HEK293 (cell line): ENCODE measurements at regions not wholly inside any gene's neighbourhood (a gene's known extent, or its start where the extent isn't known, plus 50 kb on each side); places are given as distances from the start of the nearest gene placed in this dataset.

Experiments
- CTCF ChIA-PET: fragments of 350-600 bp; formaldehyde crosslinking; extraction: SDS; loops from one replicate; lab custom pipeline; 2021; ENCODE audit warnings: antibody characterized with exemption; lab: Yijun Ruan, JAX
- POLR2A ChIA-PET: fragments of 300-600 bp; formaldehyde crosslinking; extraction: SDS; loops from one replicate; lab custom pipeline; 2020; ENCODE audit warnings: antibody characterized with exemption, inconsistent platforms; lab: Yijun Ruan, JAX
- H3K27ac ChIP-seq: fragments of 200-500 bp; sonication (Bioruptor generic); 2 replicates; pipeline ENCODE4 v1.5.1; 2014; ENCODE audit warnings: low read depth, low read length, control low read depth, inconsistent platforms; ENCODE audit errors: extremely low read depth
- H3K36me3 ChIP-seq, 2 experiments: fragments of 200-500 bp in 1 of 2; sonication (Bioruptor generic) in 1 of 2; 1 replicate in 1 of 2; 2 replicates in 1 of 2; pipeline ENCODE4 v1.5.1; 2014 to 2017; ENCODE audit warnings: inconsistent platforms in 2 of 2, low read length in 2 of 2; ENCODE audit not compliant: control insufficient read depth in 2 of 2, insufficient read depth in 1 of 2
- H3K4me1 ChIP-seq: fragments of 200-500 bp; sonication (Bioruptor generic); 2 replicates; pipeline ENCODE4 v1.5.1; 2014; ENCODE audit warnings: mild to moderate bottlenecking, low read length, inconsistent platforms; ENCODE audit not compliant: control insufficient read depth, insufficient read depth
- H3K4me3 ChIP-seq: 2 replicates; pipeline ENCODE4 v1.5.1; 2011; ENCODE audit warnings: low read depth, mild to moderate bottlenecking, control low read depth, low read length, moderate library complexity
- H3K9me3 ChIP-seq: fragments of 200-500 bp; sonication (Bioruptor generic); 2 replicates; pipeline ENCODE4 v1.5.1; 2014; ENCODE audit warnings: low read depth, low read length, inconsistent platforms; ENCODE audit not compliant: control insufficient read depth, insufficient read depth
- GFI1B ChIP-seq: fragments of 450-650 bp; formaldehyde crosslinking; IDR thresholded peaks from 2 replicates; pipeline ENCODE4 v1.5.1; 2016; ENCODE audit warnings: missing biosample characterization, missing genetic modification characterization
- MEIS1 ChIP-seq: sonication (generic); formaldehyde crosslinking; IDR thresholded peaks from 2 replicates; pipeline ENCODE4 v1.8.1; 2022; ENCODE audit warnings: missing genetic modification reagents, mild to moderate bottlenecking, borderline replicate concordance
- PRDM10 ChIP-seq: fragments of 450-650 bp; formaldehyde crosslinking; IDR thresholded peaks from 2 replicates; pipeline ENCODE4 v1.5.1; 2016; ENCODE audit warnings: missing biosample characterization, missing genetic modification characterization
- ZFP69B ChIP-seq: fragments of 450-650 bp; formaldehyde crosslinking; IDR thresholded peaks from 2 replicates; pipeline ENCODE4 v1.5.1; 2016; ENCODE audit warnings: missing biosample characterization, missing genetic modification characterization
- ZNF214 ChIP-seq: fragments of 450-650 bp; formaldehyde crosslinking; IDR thresholded peaks from 2 replicates; pipeline ENCODE4 v1.5.1; 2017; ENCODE audit warnings: missing biosample characterization, mild to moderate bottlenecking, missing genetic modification characterization, borderline replicate concordance
- ZNF223 ChIP-seq: fragments of 450-650 bp; formaldehyde crosslinking; IDR thresholded peaks from 2 replicates; pipeline ENCODE4 v1.5.1; 2016; ENCODE audit warnings: missing biosample characterization, missing genetic modification characterization
- ZNF23 ChIP-seq: fragments of 450-650 bp; formaldehyde crosslinking; IDR thresholded peaks from 2 replicates; pipeline ENCODE4 v1.5.1; 2016; ENCODE audit warnings: missing biosample characterization, missing genetic modification characterization, borderline replicate concordance
- ZNF266 ChIP-seq: fragments of 450-650 bp; formaldehyde crosslinking; IDR thresholded peaks from 2 replicates; pipeline ENCODE4 v1.5.1; 2016; ENCODE audit warnings: missing biosample characterization, missing genetic modification characterization, low read depth
- ZNF280C ChIP-seq: fragments of 450-650 bp; formaldehyde crosslinking; IDR thresholded peaks from 2 replicates; pipeline ENCODE4 v1.5.1; 2016; ENCODE audit warnings: missing biosample characterization, missing genetic modification characterization
- ZNF311 ChIP-seq: fragments of 450-650 bp; formaldehyde crosslinking; IDR thresholded peaks from 2 replicates; pipeline ENCODE4 v1.5.1; 2017; ENCODE audit warnings: missing biosample characterization, missing genetic modification characterization, borderline replicate concordance
- ZNF335 ChIP-seq: fragments of 450-650 bp; formaldehyde crosslinking; conservative IDR thresholded peaks from 2 replicates; pipeline ENCODE4 v1.5.1; 2016; ENCODE audit warnings: missing biosample characterization, missing genetic modification characterization
- ZNF654 ChIP-seq: fragments of 450-650 bp; formaldehyde crosslinking; IDR thresholded peaks from 2 replicates; pipeline ENCODE4 v1.5.1; 2016; ENCODE audit warnings: low read depth, missing biosample characterization, missing genetic modification characterization
- ZNF660 ChIP-seq: fragments of 450-650 bp; IDR thresholded peaks from 2 replicates; pipeline ENCODE4 v1.5.1; 2018; ENCODE audit warnings: missing biosample characterization, mild to moderate bottlenecking, missing genetic modification characterization
- ZNF670 ChIP-seq: fragments of 450-650 bp; formaldehyde crosslinking; IDR thresholded peaks from 2 replicates; pipeline ENCODE4 v1.5.1; 2016; ENCODE audit warnings: missing biosample characterization, missing genetic modification characterization, low read depth
- ZNF791 ChIP-seq: fragments of 450-650 bp; formaldehyde crosslinking; IDR thresholded peaks from 2 replicates; pipeline ENCODE4 v1.5.1; 2016; ENCODE audit warnings: missing biosample characterization, missing genetic modification characterization
- ZNF792 ChIP-seq: fragments of 450-650 bp; formaldehyde crosslinking; IDR thresholded peaks from 2 replicates; pipeline ENCODE4 v1.5.1; 2016; ENCODE audit warnings: missing biosample characterization, missing genetic modification characterization
- TF ChIP-seq, protein P1 (sequence below): fragments of 450-650 bp; formaldehyde crosslinking; IDR thresholded peaks from 2 replicates; pipeline ENCODE4 v1.5.1; 2016; ENCODE audit warnings: missing biosample characterization, missing genetic modification characterization
- TF ChIP-seq, protein P2 (sequence below): fragments of 450-650 bp; formaldehyde crosslinking; IDR thresholded peaks from 2 replicates; pipeline ENCODE4 v1.5.1; 2016; ENCODE audit warnings: missing biosample characterization, missing genetic modification characterization, borderline replicate concordance

GRCh38 chrX:97849951-97850350 is 966.2 kb downstream of the RPA4 start (continued):
- TF ChIP-seq ZNF280C: no peak
- no peak for TF ChIP-seq ZNF23 (tag by site-specific recombination)
- no peak for TF ChIP-seq MEIS1 (CRISPR knock-in tag)
- TF ChIP-seq ZNF214 (tag by site-specific recombination): no peak
- TF ChIP-seq GFI1B (tag by site-specific recombination): no peak

DNA sequence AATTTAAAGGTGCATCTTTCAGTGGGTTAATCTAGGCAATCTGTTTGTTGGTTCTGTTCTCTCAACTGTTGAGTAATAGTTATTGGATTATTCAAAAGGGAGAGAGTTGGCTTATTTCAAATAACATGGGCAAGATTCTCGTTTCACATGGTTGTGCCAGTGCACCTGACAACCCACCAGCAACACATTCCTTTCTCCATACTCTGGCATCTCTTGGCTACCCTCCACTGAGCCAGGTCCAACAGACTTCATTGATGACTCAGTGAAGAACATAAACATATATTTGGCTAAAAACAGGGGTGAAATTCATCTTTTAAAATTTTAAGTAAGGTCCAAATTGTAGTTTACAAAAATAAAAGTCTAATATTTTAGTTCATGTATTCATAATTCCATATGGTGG is 967.2 kb downstream of the RPA4 start:
- no peak for TF ChIP-seq ZNF660 (tag by site-specific recombination)
- H3K4me1 ChIP-seq: no peaks in the 10 kb centered on the region
- H3K27ac ChIP-seq: no peak overlapping the region
- H3K9me3 ChIP-seq: no peaks in the 10 kb centered on the region
- no peaks in the 10 kb centered on the region for H3K36me3 ChIP-seq
- ChIA-PET POLR2A (no interaction called here), CTCF (interaction anchor here (0.7 kb wide), 1 partner anchor 35 kb away, joined by 3 read pairs; no protein-coding TSS in a partner anchor)
- no peak overlapping the region for H3K4me3 ChIP-seq

DNA sequence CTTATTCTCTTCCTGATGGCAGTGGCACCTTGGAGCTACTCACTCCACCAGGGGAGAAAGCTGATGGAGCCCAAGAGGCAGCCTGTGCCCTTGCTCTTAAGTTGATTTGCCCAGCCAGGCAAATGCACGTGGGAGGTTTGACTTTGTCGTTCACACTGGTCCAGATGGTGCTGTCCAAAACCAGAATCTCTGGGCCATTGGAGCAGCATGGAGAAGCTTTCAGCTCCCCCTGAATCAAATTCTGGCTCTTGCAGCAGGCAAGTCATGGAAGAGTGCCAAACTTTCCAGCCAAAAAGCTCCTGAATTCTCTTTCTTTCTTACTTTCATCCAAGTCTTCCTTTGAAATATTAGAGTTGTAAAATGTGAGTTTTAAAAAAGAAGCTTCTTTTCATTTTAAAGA is 970.4 kb downstream of the RPA4 start:
- Histone ChIP-seq H3K27ac (no peak overlapping the region), H3K4me1 (no peaks in the 10 kb centered on the region), H3K36me3 (no peaks in the 10 kb centered on the region), H3K4me3 (no peak overlapping the region), H3K9me3 (no peaks in the 10 kb centered on the region)
- ChIA-PET CTCF (no interaction called here), POLR2A (no interaction called here)
- TF ChIP-seq, protein P1, sequence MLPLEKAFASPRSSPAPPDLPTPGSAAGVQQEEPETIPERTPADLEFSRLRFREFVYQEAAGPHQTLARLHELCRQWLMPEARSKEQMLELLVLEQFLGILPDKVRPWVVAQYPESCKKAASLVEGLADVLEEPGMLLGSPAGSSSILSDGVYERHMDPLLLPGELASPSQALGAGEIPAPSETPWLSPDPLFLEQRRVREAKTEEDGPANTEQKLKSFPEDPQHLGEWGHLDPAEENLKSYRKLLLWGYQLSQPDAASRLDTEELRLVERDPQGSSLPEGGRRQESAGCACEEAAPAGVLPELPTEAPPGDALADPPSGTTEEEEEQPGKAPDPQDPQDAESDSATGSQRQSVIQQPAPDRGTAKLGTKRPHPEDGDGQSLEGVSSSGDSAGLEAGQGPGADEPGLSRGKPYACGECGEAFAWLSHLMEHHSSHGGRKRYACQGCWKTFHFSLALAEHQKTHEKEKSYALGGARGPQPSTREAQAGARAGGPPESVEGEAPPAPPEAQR (tag by site-specific recombination): no peak
- no peak for TF ChIP-seq ZNF791
- TF ChIP-seq ZNF311 (tag by site-specific recombination): no peak
- TF ChIP-seq ZNF792 (tag by site-specific recombination): no peak
- no peak for TF ChIP-seq ZNF266 (tag by site-specific recombination)
- TF ChIP-seq ZNF223 (tag by site-specific recombination): no peak
- no peak for TF ChIP-seq ZNF670 (tag by site-specific recombination)
- no peak for TF ChIP-seq ZNF335 (tag by site-specific recombination)
- no peak for TF ChIP-seq PRDM10 (tag by site-specific recombination)
- TF ChIP-seq, protein P2, sequence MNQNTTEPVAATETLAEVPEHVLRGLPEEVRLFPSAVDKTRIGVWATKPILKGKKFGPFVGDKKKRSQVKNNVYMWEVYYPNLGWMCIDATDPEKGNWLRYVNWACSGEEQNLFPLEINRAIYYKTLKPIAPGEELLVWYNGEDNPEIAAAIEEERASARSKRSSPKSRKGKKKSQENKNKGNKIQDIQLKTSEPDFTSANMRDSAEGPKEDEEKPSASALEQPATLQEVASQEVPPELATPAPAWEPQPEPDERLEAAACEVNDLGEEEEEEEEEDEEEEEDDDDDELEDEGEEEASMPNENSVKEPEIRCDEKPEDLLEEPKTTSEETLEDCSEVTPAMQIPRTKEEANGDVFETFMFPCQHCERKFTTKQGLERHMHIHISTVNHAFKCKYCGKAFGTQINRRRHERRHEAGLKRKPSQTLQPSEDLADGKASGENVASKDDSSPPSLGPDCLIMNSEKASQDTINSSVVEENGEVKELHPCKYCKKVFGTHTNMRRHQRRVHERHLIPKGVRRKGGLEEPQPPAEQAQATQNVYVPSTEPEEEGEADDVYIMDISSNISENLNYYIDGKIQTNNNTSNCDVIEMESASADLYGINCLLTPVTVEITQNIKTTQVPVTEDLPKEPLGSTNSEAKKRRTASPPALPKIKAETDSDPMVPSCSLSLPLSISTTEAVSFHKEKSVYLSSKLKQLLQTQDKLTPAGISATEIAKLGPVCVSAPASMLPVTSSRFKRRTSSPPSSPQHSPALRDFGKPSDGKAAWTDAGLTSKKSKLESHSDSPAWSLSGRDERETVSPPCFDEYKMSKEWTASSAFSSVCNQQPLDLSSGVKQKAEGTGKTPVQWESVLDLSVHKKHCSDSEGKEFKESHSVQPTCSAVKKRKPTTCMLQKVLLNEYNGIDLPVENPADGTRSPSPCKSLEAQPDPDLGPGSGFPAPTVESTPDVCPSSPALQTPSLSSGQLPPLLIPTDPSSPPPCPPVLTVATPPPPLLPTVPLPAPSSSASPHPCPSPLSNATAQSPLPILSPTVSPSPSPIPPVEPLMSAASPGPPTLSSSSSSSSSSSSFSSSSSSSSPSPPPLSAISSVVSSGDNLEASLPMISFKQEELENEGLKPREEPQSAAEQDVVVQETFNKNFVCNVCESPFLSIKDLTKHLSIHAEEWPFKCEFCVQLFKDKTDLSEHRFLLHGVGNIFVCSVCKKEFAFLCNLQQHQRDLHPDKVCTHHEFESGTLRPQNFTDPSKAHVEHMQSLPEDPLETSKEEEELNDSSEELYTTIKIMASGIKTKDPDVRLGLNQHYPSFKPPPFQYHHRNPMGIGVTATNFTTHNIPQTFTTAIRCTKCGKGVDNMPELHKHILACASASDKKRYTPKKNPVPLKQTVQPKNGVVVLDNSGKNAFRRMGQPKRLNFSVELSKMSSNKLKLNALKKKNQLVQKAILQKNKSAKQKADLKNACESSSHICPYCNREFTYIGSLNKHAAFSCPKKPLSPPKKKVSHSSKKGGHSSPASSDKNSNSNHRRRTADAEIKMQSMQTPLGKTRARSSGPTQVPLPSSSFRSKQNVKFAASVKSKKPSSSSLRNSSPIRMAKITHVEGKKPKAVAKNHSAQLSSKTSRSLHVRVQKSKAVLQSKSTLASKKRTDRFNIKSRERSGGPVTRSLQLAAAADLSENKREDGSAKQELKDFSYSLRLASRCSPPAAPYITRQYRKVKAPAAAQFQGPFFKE (tag by site-specific recombination): no peak
- TF ChIP-seq ZNF654 (tag by site-specific recombination): no peak
- no peak for TF ChIP-seq ZFP69B (tag by site-specific recombination)
